Immature natural killer cell (primary cell): ENCODE measurements at regions not wholly inside any gene's neighbourhood (a gene's known extent, or its start where the extent isn't known, plus 50 kb on each side); places are given as distances from the start of the nearest gene placed in this dataset.

Experiments
- DNase-seq, 3 donors: peaks; one replicate each; pipeline ENCODE4 v3.0.0; 2022; ENCODE audit warnings: mixed read lengths in 1 of 3
- H3K27ac Mint-ChIP-seq, 6 donors: one replicate each; pipeline ENCODE4 v1.8.0; 2020; ENCODE audit warnings: mixed read lengths in 6 of 6, mild to moderate bottlenecking in 5 of 6, inconsistent platforms in 4 of 6, moderate library complexity in 3 of 6
- H3K27me3 Mint-ChIP-seq, 3 donors: one replicate each; pipeline ENCODE4 v1.8.0; 2020 to 2021; ENCODE audit warnings: low read depth in 3 of 3, mild to moderate bottlenecking in 3 of 3, mixed read lengths in 3 of 3, moderate library complexity in 3 of 3, inconsistent platforms in 1 of 3
- H3K36me3 Mint-ChIP-seq, 3 donors: one replicate each; pipeline ENCODE4 v1.8.0; 2020; ENCODE audit warnings: mixed read lengths in 3 of 3, inconsistent platforms in 2 of 3, mild to moderate bottlenecking in 2 of 3
- H3K4me1 Mint-ChIP-seq, 2 donors: one replicate each; pipeline ENCODE4 v1.8.0; 2020; ENCODE audit warnings: inconsistent platforms in 2 of 2, mild to moderate bottlenecking in 2 of 2, mixed read lengths in 2 of 2, moderate library complexity in 1 of 2
- H3K4me3 Mint-ChIP-seq, 5 donors: one replicate each; pipeline ENCODE4 v1.8.0; 2020; ENCODE audit warnings: mild to moderate bottlenecking in 5 of 5, mixed read lengths in 5 of 5, inconsistent platforms in 3 of 5, moderate library complexity in 3 of 5
- H3K9me3 Mint-ChIP-seq, 6 donors: one replicate each; pipeline ENCODE4 v1.8.0; 2020; ENCODE audit warnings: mild to moderate bottlenecking in 6 of 6, mixed read lengths in 6 of 6, inconsistent platforms in 4 of 6, moderate library complexity in 3 of 6

DNA sequence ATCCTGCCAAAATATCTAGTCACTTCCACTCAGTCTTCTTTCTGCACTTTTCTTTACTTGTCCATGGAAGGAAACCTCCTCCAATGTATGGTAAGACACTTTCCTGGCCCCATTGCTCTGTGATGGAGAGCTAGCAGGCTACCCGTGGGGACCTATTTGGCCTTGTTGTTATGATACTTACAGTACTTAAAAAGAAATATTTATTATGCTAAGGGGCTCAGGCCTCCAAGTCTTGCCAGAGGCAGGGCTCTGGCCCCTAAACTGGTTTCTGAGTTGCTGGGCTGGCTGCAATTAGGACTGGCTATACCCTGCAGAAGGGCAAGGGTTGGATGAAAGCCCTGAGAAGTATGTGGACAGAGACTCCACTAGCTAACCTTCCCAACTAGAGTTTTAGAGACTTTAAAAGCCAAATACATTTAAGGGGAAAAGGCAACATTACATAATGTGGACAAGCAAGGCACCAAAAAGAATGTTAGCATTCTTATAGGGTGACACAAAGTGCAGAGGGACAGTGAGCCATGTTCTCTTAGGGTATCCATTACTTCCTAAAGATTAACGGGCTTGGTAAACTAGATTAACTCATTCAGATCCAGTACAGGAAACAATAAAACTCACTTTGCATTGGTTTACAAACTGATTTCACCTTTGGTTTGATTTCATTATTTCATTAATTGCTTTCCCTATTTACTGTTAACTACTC, 84.9 kb upstream of the INHBA start:
- Mint-ChIP-seq H3K36me3 (no peaks in the 10 kb centered on the region), H3K27me3 (peaks cover 0 to 2% (median 0%) of the 10 kb centered on the region in 3 donors), H3K27ac (no peak overlapping the region), H3K9me3 (no peaks in the 10 kb centered on the region), H3K4me1 (no peaks in the 10 kb centered on the region), H3K4me3 (no peak overlapping the region)
- no peak for DNase-seq

DNA sequence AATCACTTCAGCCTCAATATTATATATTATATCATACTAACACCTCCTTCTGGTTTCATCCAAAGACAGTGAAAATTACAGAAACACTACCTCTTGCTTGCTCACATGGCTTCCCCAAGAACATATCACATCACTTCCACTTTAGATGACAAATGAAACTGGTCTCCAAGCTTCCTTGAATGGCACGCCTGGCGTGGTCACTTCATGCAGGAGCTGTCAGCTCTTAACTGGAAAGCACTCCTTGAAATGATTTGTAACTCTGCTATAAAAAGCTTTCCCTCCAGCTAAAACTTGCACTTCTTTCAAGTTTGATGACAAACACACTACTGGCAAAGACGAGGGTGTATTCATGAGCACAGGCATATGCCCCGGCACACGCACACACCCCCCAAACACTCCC, 84.1 kb upstream of the INHBA start:
- Mint-ChIP-seq H3K27ac (no peak overlapping the region), H3K4me1 (no peaks in the 10 kb centered on the region), H3K4me3 (no peak overlapping the region)

DNA sequence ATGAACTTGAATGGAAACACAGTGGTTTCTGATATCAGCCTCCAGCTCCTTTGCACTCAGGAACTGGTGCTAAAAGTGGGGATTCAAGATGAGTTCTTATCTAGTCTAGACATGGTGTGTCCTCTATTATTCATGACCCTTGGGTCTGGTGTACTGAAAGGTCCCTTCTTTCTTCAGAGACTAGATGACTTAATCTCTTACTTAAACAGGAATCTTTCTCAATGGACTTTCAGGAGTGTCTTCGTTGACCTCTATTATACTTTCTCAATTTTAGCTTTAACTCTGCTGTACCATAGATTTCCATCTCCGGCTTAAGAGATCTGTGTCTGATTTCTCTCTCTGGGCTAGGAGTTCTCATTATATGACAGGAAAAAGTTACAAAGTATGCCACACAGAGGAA, 83.5 kb upstream of the INHBA start:
- H3K4me1 Mint-ChIP-seq: no peaks in the 10 kb centered on the region
- H3K36me3 Mint-ChIP-seq: no peaks in the 10 kb centered on the region
- peaks cover 0 to 2% (median 0%) of the 10 kb centered on the region in 3 donors for H3K27me3 Mint-ChIP-seq
- H3K27ac Mint-ChIP-seq: no peak overlapping the region
- peaks cover 0 to under 1% (median 0%) of the 10 kb centered on the region in 6 donors for H3K9me3 Mint-ChIP-seq
- no peak overlapping the region for H3K4me3 Mint-ChIP-seq
- no peak for DNase-seq

More for the DNA sequence above, 84.1 kb upstream of the INHBA start:
- H3K9me3 Mint-ChIP-seq: no peaks in the 10 kb centered on the region
- peaks cover 0 to 2% (median 0%) of the 10 kb centered on the region in 3 donors for H3K27me3 Mint-ChIP-seq
- no peaks in the 10 kb centered on the region for H3K36me3 Mint-ChIP-seq
- DNase-seq: no peak

DNA sequence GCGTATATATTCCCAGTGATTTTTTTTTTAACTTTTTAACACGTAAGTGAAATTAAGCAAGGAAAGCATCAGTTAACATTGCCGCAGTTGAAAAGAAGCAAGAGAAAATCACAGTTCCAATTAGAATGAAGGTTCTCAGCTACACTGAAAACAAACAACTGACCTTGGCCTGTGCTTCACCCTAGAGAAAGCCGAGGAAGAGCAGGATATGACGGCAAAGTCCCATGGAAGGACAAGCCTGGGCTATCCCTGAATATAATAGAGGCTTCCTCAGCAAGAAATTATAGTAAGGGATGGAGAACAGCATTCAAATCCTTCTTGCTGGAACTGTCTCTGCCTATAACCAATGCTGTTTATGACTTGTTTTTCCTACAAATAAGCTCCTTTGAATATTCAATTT, 83.0 kb upstream of the INHBA start:
- Mint-ChIP-seq H3K4me3 (no peak overlapping the region), H3K27ac (no peak overlapping the region), H3K27me3 (peaks cover 0 to 2% (median 0%) of the 10 kb centered on the region in 3 donors), H3K9me3 (peaks cover 0 to 2% (median 0%) of the 10 kb centered on the region in 6 donors), H3K4me1 (no peaks in the 10 kb centered on the region), H3K36me3 (no peaks in the 10 kb centered on the region)
- DNase-seq: no peak

DNA sequence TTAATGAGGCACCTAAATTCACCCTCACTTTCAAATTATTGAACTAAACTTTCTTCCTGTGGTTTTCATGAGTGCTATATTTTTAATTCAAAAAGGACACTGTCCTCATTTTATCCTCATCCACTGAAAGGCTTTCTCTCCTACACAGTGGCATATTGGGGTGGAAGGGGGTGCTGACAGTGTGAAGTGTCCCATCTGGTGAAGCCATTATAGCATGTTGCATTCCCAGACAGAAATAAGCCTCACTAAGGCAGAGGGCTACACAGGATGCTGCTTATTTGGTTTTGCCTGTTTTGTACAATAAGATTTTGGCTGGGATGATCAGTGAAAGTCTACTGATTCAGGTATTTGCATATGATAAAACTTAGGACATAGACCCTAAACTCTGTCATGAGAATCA, 82.4 kb upstream of the INHBA start:
- Mint-ChIP-seq H3K9me3 (peaks cover 0 to 2% (median 0%) of the 10 kb centered on the region in 6 donors), H3K27me3 (peaks cover 0 to 2% (median 0%) of the 10 kb centered on the region in 3 donors), H3K27ac (no peak overlapping the region), H3K4me1 (no peaks in the 10 kb centered on the region), H3K36me3 (no peaks in the 10 kb centered on the region), H3K4me3 (no peak overlapping the region)
- no peak for DNase-seq

DNA sequence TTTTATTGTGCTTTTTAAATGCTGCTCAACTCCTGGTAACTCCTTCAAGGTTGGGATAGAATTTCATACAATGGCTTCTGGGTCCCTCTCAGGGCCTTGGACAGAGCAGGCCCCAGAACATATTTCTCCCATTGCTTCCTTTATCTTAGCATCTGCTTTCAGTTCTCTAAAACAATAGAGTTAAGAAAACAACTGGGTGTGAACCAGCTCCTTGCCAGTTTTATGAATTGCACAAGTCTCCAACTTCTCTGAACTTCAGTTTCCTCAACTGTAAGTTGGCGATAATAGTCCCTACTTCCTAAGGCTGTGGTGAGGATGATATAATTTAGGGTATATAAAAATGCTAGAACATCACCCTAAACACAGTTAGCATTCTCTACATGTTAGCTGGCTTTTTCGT, 77.0 kb upstream of the INHBA start:
- Mint-ChIP-seq H3K4me1 (no peaks in the 10 kb centered on the region), H3K27me3 (peaks cover 0 to 4% (median 0%) of the 10 kb centered on the region in 3 donors), H3K9me3 (peaks cover 0 to 2% (median 0%) of the 10 kb centered on the region in 6 donors), H3K27ac (peak overlapping the region in 1 of 6 donors; percentile 13), H3K4me3 (no peak overlapping the region), H3K36me3 (no peaks in the 10 kb centered on the region)
- DNase-seq: no peak

DNA sequence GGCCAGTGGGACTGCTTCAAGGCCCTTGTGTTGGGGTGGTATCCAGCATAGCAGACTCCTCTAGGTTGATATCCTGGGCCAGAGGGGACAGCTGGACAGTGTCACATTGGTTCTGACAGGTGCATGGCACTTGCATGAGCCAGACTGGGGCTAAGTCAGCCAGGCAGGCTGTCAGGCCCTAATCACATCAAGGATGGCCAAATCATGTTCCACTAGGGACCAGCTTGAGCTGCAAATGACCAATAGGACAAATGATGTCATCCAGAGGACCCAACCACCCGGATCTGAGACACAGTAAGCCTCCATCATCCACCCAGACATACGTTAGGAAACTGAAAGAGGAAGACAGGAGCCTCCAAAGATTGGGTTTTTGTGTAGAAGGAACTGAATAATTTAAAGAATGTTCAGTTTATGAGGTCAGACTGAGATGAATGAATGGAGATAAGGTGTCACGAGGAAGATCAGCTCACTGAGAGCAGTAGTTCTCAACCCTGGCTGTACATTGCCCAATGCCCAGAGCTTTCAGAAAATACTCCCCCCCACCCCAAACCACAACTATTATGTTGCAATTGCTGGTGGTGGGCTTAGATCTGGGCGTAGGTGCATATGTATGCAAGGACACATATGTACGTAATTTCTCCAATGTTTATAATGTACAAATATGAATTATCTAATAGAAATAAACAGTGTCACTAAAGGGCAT, 75.2 kb upstream of the INHBA start:
- Mint-ChIP-seq H3K36me3 (no peaks in the 10 kb centered on the region), H3K27ac (no peak overlapping the region), H3K27me3 (peaks cover 0 to 4% (median 0%) of the 10 kb centered on the region in 3 donors), H3K9me3 (peaks cover 0 to 2% (median 0%) of the 10 kb centered on the region in 6 donors), H3K4me1 (no peaks in the 10 kb centered on the region), H3K4me3 (no peak overlapping the region)
- DNase-seq: no peak

DNA sequence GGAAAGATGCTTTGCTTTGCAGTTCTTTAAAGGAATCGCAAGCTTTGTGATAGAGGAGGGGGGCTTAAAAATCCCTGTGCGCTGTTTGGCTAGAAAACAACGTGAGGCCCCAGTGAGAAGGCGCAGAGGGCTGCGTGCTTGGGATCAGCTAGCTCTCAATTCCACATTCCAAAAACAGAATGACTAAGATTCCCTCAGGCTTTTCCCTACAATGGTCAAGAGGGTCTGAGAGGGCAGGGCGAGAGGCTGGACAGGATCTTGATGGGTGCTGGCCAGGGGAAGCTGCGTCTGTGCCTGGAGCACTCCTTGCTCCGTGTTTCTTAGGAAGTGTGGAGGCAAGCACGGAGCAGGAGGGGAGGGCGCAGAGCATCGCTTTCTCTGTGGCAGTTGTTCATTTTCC, 72.1 kb upstream of the INHBA start:
- H3K36me3 Mint-ChIP-seq: no peaks in the 10 kb centered on the region
- H3K4me3 Mint-ChIP-seq: no peak overlapping the region
- H3K27ac Mint-ChIP-seq: no peak overlapping the region
- peaks cover 0 to 4% (median 2%) of the 10 kb centered on the region in 3 donors for H3K27me3 Mint-ChIP-seq
- H3K4me1 Mint-ChIP-seq: no peaks in the 10 kb centered on the region
- no peak for DNase-seq
- H3K9me3 Mint-ChIP-seq: no peaks in the 10 kb centered on the region

DNA sequence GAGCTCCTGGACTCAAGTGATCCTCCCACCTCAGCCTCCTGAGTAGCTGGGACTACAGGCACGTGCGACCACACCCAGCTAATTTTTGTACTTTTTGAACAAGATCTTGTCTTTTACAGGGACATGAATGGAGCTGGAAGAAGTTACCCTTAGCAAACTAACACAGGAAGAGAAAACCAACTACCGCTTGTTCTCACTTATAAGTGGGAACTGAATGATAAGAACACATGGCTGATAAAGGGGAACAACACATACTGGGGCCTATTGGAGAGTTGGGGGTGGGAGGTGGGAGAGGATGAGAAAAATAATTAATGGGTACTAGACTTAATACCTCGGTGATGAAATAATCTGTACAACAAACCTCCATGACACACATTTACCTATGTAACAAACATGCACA, 70.9 kb upstream of the INHBA start:
- Mint-ChIP-seq H3K9me3 (no peaks in the 10 kb centered on the region), H3K4me1 (no peaks in the 10 kb centered on the region), H3K27me3 (peaks cover 0 to 2% (median 0%) of the 10 kb centered on the region in 3 donors), H3K36me3 (no peaks in the 10 kb centered on the region), H3K27ac (no peak overlapping the region), H3K4me3 (no peak overlapping the region)
- DNase-seq: no peak

DNA sequence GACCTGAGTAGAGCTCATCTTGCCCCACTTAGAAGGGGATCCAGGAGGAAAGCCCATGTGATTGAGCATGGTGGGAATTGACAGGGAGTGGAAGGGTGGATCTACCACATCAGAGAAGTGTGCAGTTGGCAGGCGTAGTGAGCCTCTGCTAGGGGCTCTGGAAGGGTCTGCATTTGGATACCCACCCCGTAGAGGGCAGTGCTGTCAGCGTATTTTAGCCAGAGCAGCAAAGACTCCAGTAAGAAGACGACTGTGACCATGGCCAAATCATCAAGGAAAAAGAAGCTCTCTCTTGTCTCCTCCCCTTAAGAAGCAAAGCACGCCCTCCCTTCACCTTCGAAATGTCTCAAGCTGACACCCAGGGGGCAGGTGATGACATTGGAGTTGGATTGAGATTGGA, 68.8 kb upstream of the INHBA start:
- Mint-ChIP-seq H3K27ac (no peak overlapping the region), H3K4me1 (no peaks in the 10 kb centered on the region), H3K27me3 (peaks cover 0 to 2% (median 2%) of the 10 kb centered on the region in 3 donors), H3K36me3 (no peaks in the 10 kb centered on the region), H3K9me3 (peaks cover 0 to 4% (median 0%) of the 10 kb centered on the region in 6 donors), H3K4me3 (no peak overlapping the region)
- no peak for DNase-seq

DNA sequence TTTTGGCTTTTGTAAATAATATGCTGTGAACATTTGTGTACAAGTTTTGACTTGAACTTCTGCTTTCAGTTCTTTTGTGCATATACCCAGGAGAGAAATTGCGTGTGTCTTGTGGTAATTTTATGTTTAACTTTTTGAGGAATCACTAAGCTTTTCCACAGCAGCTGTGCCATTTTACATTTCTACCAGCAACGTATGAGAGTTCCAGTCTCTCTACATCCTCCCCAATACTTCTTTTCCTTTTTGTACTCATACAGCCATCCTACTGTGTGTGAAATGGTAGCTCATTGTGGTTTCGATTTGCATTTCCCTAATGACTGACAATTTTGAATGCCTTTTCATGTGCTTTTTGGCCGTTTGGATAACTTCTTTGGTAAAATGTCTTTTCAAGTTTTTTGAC, 66.3 kb upstream of the INHBA start:
- Mint-ChIP-seq H3K4me1 (no peaks in the 10 kb centered on the region), H3K9me3 (peaks cover 0 to 4% (median 0%) of the 10 kb centered on the region in 6 donors), H3K36me3 (no peaks in the 10 kb centered on the region), H3K4me3 (no peak overlapping the region), H3K27me3 (peaks cover 0 to 2% (median 2%) of the 10 kb centered on the region in 3 donors), H3K27ac (no peak overlapping the region)
- no peak for DNase-seq

DNA sequence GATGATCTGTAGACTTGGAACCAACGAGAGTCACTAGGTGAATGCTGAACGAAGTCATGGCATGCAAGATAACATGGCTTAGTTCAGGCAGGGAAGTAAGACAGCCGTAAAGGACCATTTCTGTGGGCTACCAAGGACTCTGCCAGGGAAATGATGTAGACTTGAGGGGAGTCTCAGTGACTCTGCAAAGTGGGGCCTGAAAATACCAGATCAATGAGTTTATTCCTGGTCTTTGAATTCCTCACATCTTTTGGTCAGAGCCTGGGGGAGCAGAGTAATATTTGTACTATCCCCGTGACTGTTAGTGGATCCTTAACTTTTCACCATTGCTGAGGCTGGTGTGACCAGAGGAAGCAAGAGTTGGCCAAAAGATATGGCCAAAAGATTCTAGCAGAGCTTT, 60.7 kb upstream of the INHBA start:
- peaks cover 0 to 12% (median 0%) of the 10 kb centered on the region in 6 donors for H3K9me3 Mint-ChIP-seq
- H3K4me3 Mint-ChIP-seq: no peak overlapping the region
- H3K27ac Mint-ChIP-seq: no peak overlapping the region
- no peaks in the 10 kb centered on the region for H3K36me3 Mint-ChIP-seq
- no peak for DNase-seq
- H3K4me1 Mint-ChIP-seq: no peaks in the 10 kb centered on the region
- H3K27me3 Mint-ChIP-seq: peaks cover 0 to 2% (median 0%) of the 10 kb centered on the region in 3 donors

DNA sequence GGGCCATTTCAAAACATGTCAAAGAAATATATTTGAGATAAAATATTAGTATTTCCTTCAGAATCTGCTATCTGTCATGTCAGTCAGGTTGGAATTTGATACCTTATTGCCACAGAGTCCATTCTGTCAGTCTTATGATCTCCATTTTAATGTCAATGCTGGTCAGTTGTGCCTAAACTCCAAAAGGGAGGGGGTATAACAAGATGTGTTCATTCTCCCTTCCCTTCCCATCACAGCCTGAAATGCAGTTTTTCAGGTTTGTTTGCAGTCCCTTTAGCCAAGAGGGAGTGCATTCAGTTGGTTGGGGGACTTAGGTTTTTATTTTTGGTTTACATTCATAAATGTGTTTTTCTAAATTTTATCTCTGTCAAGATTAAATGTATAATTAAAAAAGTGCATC, 59.8 kb upstream of the INHBA start:
- no peaks in the 10 kb centered on the region for H3K4me1 Mint-ChIP-seq
- H3K27ac Mint-ChIP-seq: no peak overlapping the region
- no peak for DNase-seq
- peaks cover 0 to 2% (median 0%) of the 10 kb centered on the region in 3 donors for H3K27me3 Mint-ChIP-seq
- H3K4me3 Mint-ChIP-seq: no peak overlapping the region
- H3K9me3 Mint-ChIP-seq: peaks cover 0 to 12% (median 0%) of the 10 kb centered on the region in 6 donors
- no peaks in the 10 kb centered on the region for H3K36me3 Mint-ChIP-seq

DNA sequence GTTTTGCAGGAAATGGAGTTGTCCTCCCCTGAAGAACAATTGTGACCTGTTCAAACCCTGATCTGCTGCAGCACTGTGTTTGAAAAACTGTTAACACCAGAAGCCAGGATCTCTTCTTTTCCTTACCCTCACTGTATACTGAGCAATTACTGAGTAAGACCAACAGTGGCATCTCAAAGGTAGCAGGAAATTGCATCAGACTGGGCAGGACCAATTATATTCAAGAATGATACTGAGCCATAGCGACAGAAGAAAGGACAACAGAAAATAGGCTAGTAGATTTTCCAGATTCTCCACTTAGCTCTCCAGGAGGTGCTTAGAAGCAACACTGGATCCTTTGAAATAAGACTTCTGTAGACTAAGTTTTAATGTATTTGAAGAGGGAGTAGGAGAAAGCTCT, 57.4 kb upstream of the INHBA start:
- H3K27me3 Mint-ChIP-seq: no peaks in the 10 kb centered on the region
- DNase-seq: no peak
- H3K36me3 Mint-ChIP-seq: no peaks in the 10 kb centered on the region

More for the DNA sequence above, 57.4 kb upstream of the INHBA start:
- H3K4me3 Mint-ChIP-seq: no peak overlapping the region
- H3K4me1 Mint-ChIP-seq: no peaks in the 10 kb centered on the region
- H3K27ac Mint-ChIP-seq: no peak overlapping the region
- peaks cover 0 to 13% (median 3%) of the 10 kb centered on the region in 6 donors for H3K9me3 Mint-ChIP-seq
